HUES6 (cell line): ENCODE measurements at regions not wholly inside any gene's neighbourhood (a gene's known extent, or its start where the extent isn't known, plus 50 kb on each side); places are given as distances from the start of the nearest gene placed in this dataset.
A peak's percentile ranks its signal among the peaks of the same experiment; 100 is the strongest.
"Not testable (repeated sequence)": the region's sequence is repeated elsewhere in the genome, so short reads cannot be mapped to it uniquely, and the experiment has no call there.

ENCODE experiments used
- H3K27ac ChIP-seq: 2 replicates; pipeline ENCODE4 v1.7.0; 2013; ENCODE audit warnings: low read depth, mild to moderate bottlenecking, low read length, inconsistent platforms
- H3K27me3 ChIP-seq: 2 replicates; pipeline ENCODE4 v1.6.1; 2013; ENCODE audit warnings: low read length; ENCODE audit not compliant: control insufficient read depth, insufficient read depth
- H3K36me3 ChIP-seq: 2 replicates; pipeline ENCODE4 v1.6.1; 2013; ENCODE audit warnings: low read length; ENCODE audit not compliant: control insufficient read depth, insufficient read depth
- H3K4me1 ChIP-seq: 2 replicates; pipeline ENCODE4 v1.6.1; 2013; ENCODE audit warnings: low read length; ENCODE audit not compliant: control insufficient read depth, insufficient read depth
- H3K4me3 ChIP-seq: 2 replicates; pipeline ENCODE4 v1.5.1; 2013; ENCODE audit warnings: low read depth, low read length
- H3K9ac ChIP-seq: one replicate; pipeline ENCODE4 v1.6.1; 2013; ENCODE audit warnings: mild to moderate bottlenecking, low read length
- H3K9me3 ChIP-seq: 2 replicates; pipeline ENCODE4 v1.6.1; 2013; ENCODE audit warnings: low read depth, low read length; ENCODE audit not compliant: control insufficient read depth, insufficient read depth

DNA sequence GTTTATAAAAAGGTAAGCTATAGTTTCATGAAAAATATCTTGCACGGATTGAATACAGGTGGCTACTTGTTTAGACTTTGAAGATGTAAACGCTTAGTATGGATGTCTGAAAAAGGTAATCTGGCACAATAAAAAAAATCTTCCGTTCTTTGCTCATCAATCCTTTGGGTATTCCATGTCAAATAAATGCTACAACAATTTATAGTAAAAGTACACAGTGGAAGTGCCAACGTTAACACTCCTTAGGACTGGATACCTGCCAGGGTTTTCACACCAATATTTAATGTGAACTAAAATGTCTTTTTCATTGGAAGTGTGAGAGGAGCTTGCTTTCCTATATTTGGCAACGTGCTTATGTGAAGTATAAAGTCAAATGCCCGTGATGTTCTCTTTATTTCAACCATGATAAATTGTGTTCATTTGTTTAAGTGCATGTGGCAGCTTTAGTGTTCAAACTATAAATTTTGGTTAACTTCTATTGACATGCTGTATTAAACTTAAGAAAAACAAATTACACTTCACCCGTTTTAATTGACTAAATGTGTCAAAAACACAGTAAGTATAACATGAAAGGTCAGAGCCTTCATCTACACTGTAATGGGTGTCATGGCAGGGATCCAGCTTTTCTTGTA lies 121.7 kb upstream of the HAND2 start:
- Histone ChIP-seq H3K9ac (no peak overlapping the region), H3K9me3 (no peaks in the 10 kb centered on the region), H3K36me3 (no peaks in the 10 kb centered on the region), H3K4me3 (no peak overlapping the region), H3K27me3 (no peaks in the 10 kb centered on the region), H3K27ac (no peak overlapping the region), H3K4me1 (no peaks in the 10 kb centered on the region)

GRCh38 chr4:173647902-173648301 lies 117.9 kb upstream of the HAND2 start:
- Histone ChIP-seq H3K27ac (no peak overlapping the region), H3K36me3 (no peaks in the 10 kb centered on the region), H3K9me3 (no peaks in the 10 kb centered on the region), H3K4me3 (no peak overlapping the region), H3K4me1 (peaks cover 4% of the 10 kb centered on the region; the same call in 1 of the 2 replicates), H3K27me3 (no peaks in the 10 kb centered on the region), H3K9ac (no peak overlapping the region)

GRCh38 chr4:173642509-173642908 lies 112.5 kb upstream of the HAND2 start:
- Histone ChIP-seq H3K9ac (no peak overlapping the region), H3K27me3 (no peaks in the 10 kb centered on the region), H3K36me3 (no peaks in the 10 kb centered on the region), H3K9me3 (no peaks in the 10 kb centered on the region), H3K4me1 (peaks cover 11% of the 10 kb centered on the region), H3K27ac (no peak overlapping the region), H3K4me3 (no peak overlapping the region)

DNA sequence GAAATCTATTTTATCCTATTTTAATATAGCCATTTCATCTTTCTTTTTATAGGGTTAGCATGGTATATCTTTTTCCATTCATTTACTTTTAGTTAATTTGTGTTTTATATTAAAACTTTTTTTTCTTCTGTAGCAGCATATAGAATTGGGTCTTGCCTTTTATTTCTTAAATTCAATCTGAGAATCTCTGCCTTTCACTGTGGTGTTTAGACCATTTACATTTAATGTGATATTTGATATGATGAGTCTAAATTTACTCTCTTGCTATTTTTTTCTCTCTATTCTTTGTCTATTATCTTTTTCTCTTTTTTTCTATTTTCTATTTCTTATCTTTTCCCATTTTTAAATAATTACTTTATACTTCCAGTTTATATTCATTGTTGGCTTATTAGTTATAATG lies 105.4 kb upstream of the HAND2 start:
- H3K9me3 ChIP-seq, result peaks cover 30% of the 10 kb centered on the region
- H3K4me3 ChIP-seq, result no peak overlapping the region
- no peaks in the 10 kb centered on the region for H3K27me3 ChIP-seq
- H3K27ac ChIP-seq, result no peak overlapping the region
- no peaks in the 10 kb centered on the region for H3K36me3 ChIP-seq
- H3K9ac ChIP-seq, result no peak overlapping the region
- H3K4me1 ChIP-seq, result no peaks in the 10 kb centered on the region

DNA sequence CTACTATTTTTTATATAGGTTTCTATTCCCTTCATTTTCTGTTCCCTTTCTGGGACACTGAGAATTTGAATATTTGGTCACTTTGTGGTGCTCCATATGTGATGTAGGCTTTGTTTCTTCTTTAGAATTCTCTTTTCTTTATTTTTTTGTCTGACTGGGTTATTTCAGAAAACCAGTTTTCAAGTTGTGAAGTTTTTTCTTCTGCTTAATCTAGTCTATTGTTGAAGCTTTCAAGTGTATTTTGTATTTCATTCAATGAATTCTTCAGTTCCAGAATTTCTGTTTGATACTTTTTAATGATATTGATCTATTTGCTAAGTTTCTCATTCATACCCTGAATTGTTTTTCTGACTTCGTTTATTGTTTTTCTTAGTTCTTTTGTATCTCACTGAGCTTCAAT lies 96.2 kb upstream of the HAND2 start:
- Histone ChIP-seq H3K4me3 (no peak overlapping the region), H3K9me3 (peaks cover 13% of the 10 kb centered on the region; the same call in 1 of the 2 replicates), H3K27ac (no peak overlapping the region), H3K9ac (no peak overlapping the region), H3K36me3 (no peaks in the 10 kb centered on the region), H3K27me3 (no peaks in the 10 kb centered on the region), H3K4me1 (no peaks in the 10 kb centered on the region)

GRCh38 chr4:173618648-173619047 lies 88.6 kb upstream of the HAND2 start:
- H3K36me3 ChIP-seq, H3K9ac ChIP-seq, H3K9me3 ChIP-seq, H3K4me1 ChIP-seq, H3K4me3 ChIP-seq, H3K27ac ChIP-seq, H3K27me3 ChIP-seq: not testable (repeated sequence)

- Histone ChIP-seq H3K9ac (peak overlapping the region; percentile 85), H3K9me3 (peaks cover 3% of the 10 kb centered on the region; the same call in 1 of the 2 replicates), H3K27ac (peak overlapping the region; percentile 46), H3K4me3 (peak overlapping the region; percentile 79), H3K36me3 (no peaks in the 10 kb centered on the region), H3K27me3 (no peaks in the 10 kb centered on the region), H3K4me1 (no peaks in the 10 kb centered on the region)
Observed at GRCh38 chr4:173609158-173609557, 79.1 kb upstream of the HAND2 start.

GRCh38 chr4:173608632-173609031 lies 78.6 kb upstream of the HAND2 start:
- H3K4me3 ChIP-seq, result peak overlapping the region; percentile 79

GRCh38 chr4:173591760-173592159 lies 61.7 kb upstream of the HAND2 start:
- no peak overlapping the region for H3K9ac ChIP-seq
- no peaks in the 10 kb centered on the region for H3K4me1 ChIP-seq
- no peak overlapping the region for H3K4me3 ChIP-seq
- H3K9me3 ChIP-seq, result no peaks in the 10 kb centered on the region
- H3K27ac ChIP-seq, result no peak overlapping the region
- no peaks in the 10 kb centered on the region for H3K36me3 ChIP-seq
- no peaks in the 10 kb centered on the region for H3K27me3 ChIP-seq

More at GRCh38 chr4:173608632-173609031, 78.6 kb upstream of the HAND2 start:
- H3K36me3 ChIP-seq, H3K4me1 ChIP-seq, H3K27me3 ChIP-seq, H3K9me3 ChIP-seq: not testable (repeated sequence)
- peak overlapping the region; percentile 85 for H3K9ac ChIP-seq
- peak overlapping the region; percentile 46 for H3K27ac ChIP-seq

GRCh38 chr4:173590697-173591096 lies 60.7 kb upstream of the HAND2 start:
- no peaks in the 10 kb centered on the region for H3K36me3 ChIP-seq
- H3K4me3 ChIP-seq, result no peak overlapping the region
- no peaks in the 10 kb centered on the region for H3K9me3 ChIP-seq
- no peaks in the 10 kb centered on the region for H3K27me3 ChIP-seq
- no peaks in the 10 kb centered on the region for H3K4me1 ChIP-seq
- H3K9ac ChIP-seq, result no peak overlapping the region
- no peak overlapping the region for H3K27ac ChIP-seq

DNA sequence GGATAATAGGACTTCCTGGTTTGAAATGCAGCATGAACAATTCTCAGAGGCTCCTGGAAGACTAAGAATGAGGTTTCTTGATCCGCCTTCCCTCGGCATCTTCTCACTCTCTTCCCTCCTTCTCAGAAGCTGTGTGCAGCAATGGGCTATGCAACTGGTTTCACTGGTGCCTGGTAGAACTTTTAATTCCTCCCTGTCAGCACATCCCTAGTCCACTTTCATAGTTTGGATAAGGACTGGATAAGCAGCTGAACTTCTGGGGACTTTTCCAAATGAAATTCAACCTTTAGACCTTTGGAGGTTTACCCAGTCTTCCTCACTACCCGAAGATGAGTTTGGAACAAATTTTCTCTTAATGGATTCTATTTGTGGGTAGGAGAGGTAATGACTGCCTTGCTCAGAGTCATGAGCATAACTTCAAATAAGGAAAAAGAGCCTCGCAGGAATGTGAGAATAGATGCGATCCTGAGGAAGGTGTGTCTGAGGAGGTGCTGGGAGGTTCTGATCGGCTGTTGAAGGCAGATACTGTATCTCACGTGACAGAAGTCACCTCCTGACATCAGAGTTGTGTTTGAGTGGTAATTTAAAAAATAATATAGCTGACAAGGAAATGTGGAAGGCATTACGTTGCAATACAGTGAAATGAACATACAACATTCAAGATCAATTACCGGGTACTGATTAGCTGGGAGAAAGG lies 56.0 kb upstream of the HAND2 start:
- Histone ChIP-seq H3K27me3 (no peaks in the 10 kb centered on the region), H3K36me3 (no peaks in the 10 kb centered on the region), H3K27ac (no peak overlapping the region)

More for the DNA sequence above, 56.0 kb upstream of the HAND2 start:
- H3K9me3 ChIP-seq, result no peaks in the 10 kb centered on the region
- H3K4me3 ChIP-seq, result no peak overlapping the region
- H3K4me1 ChIP-seq, result no peaks in the 10 kb centered on the region
- H3K9ac ChIP-seq, result no peak overlapping the region
